GM18873 (cell line): ENCODE measurements at regions not wholly inside any gene's neighbourhood (a gene's known extent, or its start where the extent isn't known, plus 50 kb on each side); places are given as distances from the start of the nearest gene placed in this dataset.
"Not testable (repeated sequence)": the region's sequence is repeated elsewhere in the genome, so short reads cannot be mapped to it uniquely, and the experiment has no call there.

Source experiments
- ATAC-seq: cut with Tn5 transposase; IDR thresholded peaks from one replicate; pipeline ENCODE4 v1.9.1; 2021; ENCODE audit warnings: mild to moderate bottlenecking, moderate library complexity, moderate number of reproducible peaks; ENCODE audit not compliant: unreplicated experiment, low FRiP score

DNA sequence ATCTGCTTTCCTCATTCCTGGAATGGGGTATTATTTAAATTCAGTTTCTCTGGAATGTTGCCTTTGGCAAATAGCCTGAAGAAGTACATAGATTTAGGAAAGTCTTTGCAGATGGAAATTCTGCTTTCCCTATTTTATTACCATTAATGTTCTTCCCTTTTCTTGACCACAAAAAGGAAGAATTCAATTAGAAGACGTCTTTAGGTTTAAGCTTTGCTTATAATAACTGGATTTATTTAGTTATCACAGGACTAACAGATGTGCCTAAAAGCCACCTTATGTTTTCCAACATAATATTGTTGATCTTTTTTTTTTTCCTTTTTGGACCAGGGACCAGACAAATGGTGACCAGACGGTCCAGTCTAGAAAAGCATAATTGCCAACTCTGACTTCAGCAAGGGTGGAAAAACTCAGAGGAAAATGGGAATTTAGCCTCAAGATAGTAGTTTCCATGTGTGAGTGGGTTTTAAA lies 210.1 kb upstream of the SPRY2 start:
- ATAC-seq = no peak

DNA sequence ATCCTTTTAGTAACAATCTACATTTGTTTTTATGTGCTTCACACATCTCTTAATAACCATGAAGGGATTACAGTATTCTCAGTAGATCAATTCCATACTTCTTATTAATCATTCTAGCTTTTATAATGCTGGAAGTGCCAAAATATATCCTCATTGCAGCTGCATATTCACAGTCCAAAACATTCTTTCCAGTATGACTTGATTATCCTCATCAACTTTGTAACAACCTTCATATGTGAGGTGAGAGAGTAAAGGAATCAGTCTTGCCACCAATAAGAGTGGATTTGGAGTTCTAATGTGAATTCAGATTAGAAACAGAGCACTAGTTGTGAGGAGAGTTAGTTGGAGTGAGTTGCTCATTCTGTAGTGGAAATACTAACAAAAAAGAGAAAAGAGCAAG lies 208.0 kb upstream of the SPRY2 start:
- ATAC-seq = no peak

DNA sequence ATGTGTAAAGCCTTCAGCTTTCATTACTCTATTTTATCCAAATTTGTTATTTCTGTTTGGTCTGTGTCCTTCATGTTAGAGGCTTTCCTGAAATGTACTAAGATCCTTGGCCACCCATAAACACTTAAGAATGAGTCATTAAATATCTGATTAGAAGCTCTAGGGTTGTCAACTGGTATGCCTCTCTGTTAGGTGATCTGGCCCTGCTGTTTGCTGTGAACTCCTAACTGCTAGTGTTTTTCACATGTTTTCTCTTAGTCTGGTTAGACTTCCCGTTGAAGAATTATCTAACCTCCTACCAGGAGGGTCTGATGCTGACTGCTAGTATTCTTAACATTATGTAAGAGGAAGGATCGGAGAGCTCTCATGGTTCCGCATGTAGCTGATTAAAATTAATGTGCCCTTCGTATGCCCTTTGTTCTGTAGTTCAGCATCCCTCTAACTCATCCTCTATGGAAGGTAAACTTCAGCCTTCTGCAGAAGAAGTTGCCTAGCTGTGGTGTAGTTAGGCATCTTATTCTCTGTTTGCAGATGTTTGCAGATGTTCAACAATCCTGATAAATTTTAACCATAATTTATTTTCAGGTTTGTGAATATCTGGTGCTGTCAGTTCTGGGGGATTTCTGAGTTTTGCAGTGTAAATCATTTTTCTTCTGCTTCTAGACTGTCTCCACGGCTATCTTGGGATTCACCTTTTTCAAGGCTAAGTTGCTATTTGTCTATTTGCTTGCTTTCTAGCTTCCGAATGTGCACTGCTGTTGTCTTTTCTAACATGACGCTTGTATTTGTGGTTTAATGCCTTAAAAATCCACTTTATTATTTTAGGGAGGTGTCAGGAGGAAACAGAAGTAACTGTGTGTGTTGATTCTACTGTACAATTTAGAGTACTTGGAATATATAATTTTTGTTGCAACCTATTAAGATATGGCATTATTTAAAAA lies 207.2 kb upstream of the SPRY2 start:
- ATAC-seq = no peak

DNA sequence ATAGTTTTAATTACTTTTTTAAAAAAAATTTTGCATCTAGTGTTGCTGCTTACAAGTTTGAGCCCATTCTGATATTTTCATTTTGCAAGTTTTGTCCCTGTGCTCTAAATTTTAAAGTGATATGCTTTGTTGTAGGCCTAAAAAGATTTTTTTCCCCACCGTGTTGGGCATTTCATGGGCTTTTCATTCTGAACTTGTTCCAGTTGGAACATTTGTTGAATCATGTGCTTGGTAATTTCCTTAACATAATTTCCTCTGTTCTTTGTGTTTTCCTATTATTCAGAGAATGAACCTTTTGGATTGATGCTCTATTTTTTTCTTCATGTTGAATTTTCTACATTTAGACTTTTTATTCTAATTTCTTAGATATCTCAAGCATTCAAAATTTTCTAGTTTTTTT lies 206.4 kb upstream of the SPRY2 start:
- no peak for ATAC-seq

DNA sequence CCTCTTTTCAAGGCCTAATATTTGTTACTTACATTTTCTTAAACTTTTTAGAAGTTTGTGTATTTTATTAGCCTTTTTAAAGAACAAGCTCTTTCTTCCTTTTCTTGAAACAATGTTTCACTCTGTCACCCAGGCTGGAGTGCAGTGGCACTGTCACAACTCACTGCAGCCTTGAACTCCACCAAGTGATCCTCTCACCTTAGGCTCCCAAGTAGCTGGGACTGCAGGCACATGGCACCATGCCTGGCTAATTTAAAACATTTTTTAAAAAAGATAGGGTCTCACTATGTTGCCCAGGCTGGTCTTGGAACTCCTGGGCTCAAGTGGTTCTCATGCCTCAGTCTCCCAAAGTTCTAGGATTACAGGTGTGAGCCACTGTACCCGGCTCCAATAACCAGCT lies 192.2 kb upstream of the SPRY2 start:
- ATAC-seq = no peak

DNA sequence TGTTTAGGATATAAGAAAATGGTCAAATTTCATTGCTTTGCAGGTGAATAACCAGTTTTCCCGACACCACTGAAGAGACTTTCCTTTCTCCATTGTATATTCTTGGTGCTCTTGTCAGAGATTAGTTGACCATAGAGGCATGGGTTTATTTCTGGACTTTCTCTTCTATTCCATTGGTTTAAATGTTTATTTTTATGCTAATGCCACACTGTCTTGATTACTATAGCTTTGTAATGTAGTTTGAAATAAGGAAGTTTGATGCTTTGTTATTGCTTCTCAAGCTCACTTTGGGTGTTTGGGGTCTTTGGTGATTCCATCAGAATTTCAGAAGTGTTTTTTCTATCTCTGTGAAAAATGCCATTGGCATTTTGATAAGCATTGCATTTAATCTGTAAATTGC lies 190.0 kb upstream of the SPRY2 start:
- no peak for ATAC-seq

GRCh38 chr13:80530191-80530590 lies 189.3 kb upstream of the SPRY2 start:
- ATAC-seq = no peak

- no peak for ATAC-seq
Observed at GRCh38 chr13:80529734-80530133, 188.8 kb upstream of the SPRY2 start.

- no peak for ATAC-seq
Observed at GRCh38 chr13:80528733-80529132, 187.8 kb upstream of the SPRY2 start.

GRCh38 chr13:80527400-80527799 lies 186.5 kb upstream of the SPRY2 start:
- ATAC-seq = no peak

- no peak for ATAC-seq
Observed at GRCh38 chr13:80524447-80525215, 183.7 kb upstream of the SPRY2 start.

- ATAC-seq = no peak
Observed at GRCh38 chr13:80523134-80523533, 182.2 kb upstream of the SPRY2 start.

DNA sequence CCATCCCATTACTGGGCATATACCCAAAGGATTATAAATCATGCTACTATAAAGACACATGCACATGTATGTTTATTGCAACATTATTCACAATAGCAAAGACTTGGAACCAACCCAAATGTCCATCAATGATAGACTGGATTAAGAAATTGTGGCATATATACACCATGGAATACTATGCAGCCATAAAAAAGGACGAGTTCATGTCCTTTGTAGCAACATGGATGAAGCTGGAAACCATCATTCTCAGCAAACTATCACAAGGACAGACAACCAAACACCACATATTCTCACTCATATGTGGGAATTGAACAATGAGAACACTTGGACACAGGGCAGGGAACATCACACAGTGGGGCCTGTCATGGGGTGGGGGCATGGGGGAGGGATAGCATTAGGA lies 181.5 kb upstream of the SPRY2 start:
- ATAC-seq = not testable (repeated sequence)

GRCh38 chr13:80516818-80517348 lies 176.0 kb upstream of the SPRY2 start:
- ATAC-seq = no peak

- no peak for ATAC-seq
Observed at GRCh38 chr13:80515296-80515695, 174.4 kb upstream of the SPRY2 start.

GRCh38 chr13:80513196-80513595 lies 172.3 kb upstream of the SPRY2 start:
- no peak for ATAC-seq

- ATAC-seq = no peak
Observed at GRCh38 chr13:80510686-80511085, 169.8 kb upstream of the SPRY2 start.

GRCh38 chr13:80509264-80509663 lies 168.3 kb upstream of the SPRY2 start:
- no peak for ATAC-seq

DNA sequence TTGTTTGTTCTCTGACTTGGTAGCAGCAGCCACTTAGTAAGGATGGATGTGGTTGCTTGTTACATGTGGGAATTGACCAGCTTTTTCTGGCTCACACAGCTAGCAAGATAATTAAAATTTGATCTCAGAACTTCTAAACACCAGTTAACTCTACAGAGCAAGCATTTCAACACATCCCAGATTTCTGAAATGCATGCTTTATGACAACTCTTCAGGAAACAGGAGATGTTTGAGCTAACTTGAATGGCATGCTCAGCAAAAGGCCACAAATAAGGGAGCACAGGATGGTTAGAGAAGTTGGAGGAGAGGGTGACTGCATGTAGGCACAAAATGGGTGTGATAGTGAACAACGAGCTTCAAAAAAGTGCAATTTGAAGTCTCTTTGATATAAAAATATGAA lies 167.1 kb upstream of the SPRY2 start:
- ATAC-seq = no peak

DNA sequence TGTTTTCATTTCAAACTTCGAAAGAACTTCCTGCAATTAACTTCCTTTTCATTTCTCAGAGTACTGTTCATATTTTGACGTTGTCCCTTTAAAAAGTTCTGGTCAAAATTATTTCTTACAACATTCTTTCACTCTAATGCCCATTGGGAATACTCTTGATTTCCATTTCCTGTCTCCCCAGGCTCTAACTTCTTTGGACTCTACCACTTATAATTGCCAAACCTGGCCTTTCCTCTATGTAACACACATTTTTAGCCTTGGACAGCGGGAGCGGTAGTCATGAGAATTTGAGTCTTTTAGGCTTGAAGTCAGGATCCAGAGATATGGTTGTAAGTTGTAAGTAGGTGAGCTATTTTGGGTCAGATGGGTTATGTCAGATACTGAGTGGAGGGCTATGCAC lies 163.5 kb upstream of the SPRY2 start:
- no peak for ATAC-seq

GRCh38 chr13:80502359-80502758 lies 161.4 kb upstream of the SPRY2 start:
- no peak for ATAC-seq
